H9 (cell line): ENCODE measurements at regions not wholly inside any gene's neighbourhood (a gene's known extent, or its start where the extent isn't known, plus 50 kb on each side); places are given as distances from the start of the nearest gene placed in this dataset.

ENCODE experiments used
- DNase-seq: peaks from one replicate; pipeline ENCODE4 v3.0.0-alpha.2; 2017
- H2AFZ ChIP-seq: one replicate; pipeline ENCODE4 v1.6.1; 2013; ENCODE audit warnings: mild to moderate bottlenecking, low read length, control low read depth, moderate library complexity
- H2AK5ac ChIP-seq: 2 replicates; pipeline ENCODE4 v1.6.1; 2013; ENCODE audit warnings: low read length, control low read depth, mixed read lengths; ENCODE audit not compliant: insufficient read length
- H2BK120ac ChIP-seq: one replicate; pipeline ENCODE4 v1.6.1; 2013; ENCODE audit warnings: low read depth, mild to moderate bottlenecking, low read length, control low read depth, inconsistent platforms; ENCODE audit not compliant: poor library complexity, severe bottlenecking
- H2BK12ac ChIP-seq: 2 replicates; pipeline ENCODE4 v1.6.1; 2013; ENCODE audit warnings: low read length, control low read depth, mixed read lengths, low read depth; ENCODE audit not compliant: insufficient read length
- H2BK15ac ChIP-seq: 2 replicates; pipeline ENCODE4 v1.6.1; 2013; ENCODE audit warnings: low read depth, low read length, control low read depth
- H2BK20ac ChIP-seq: one replicate; pipeline ENCODE4 v1.6.1; 2013; ENCODE audit warnings: low read depth, mild to moderate bottlenecking, low read length, control low read depth, inconsistent platforms; ENCODE audit not compliant: poor library complexity, severe bottlenecking
- H2BK5ac ChIP-seq: 2 replicates; pipeline ENCODE4 v1.6.1; 2013; ENCODE audit warnings: low read length, control low read depth, mixed read lengths; ENCODE audit not compliant: insufficient read length
- H3K14ac ChIP-seq: 2 replicates; pipeline ENCODE4 v1.6.1; 2013; ENCODE audit warnings: low read length, control low read depth; ENCODE audit not compliant: insufficient read depth
- H3K18ac ChIP-seq: 2 replicates; pipeline ENCODE4 v1.6.1; 2013; ENCODE audit warnings: low read depth, mild to moderate bottlenecking, mixed read lengths, low read length, control low read depth; ENCODE audit not compliant: insufficient read length
- H3K23ac ChIP-seq: 2 replicates; pipeline ENCODE4 v1.6.1; 2013; ENCODE audit warnings: low read length, control low read depth, mixed read lengths, low read depth; ENCODE audit not compliant: insufficient read length
- H3K23me2 ChIP-seq: 2 replicates; pipeline ENCODE4 v1.6.1; 2013; ENCODE audit warnings: low read depth, mild to moderate bottlenecking, mixed read lengths, low read length, control low read depth; ENCODE audit not compliant: insufficient read length, poor library complexity, severe bottlenecking
- H3K27ac ChIP-seq: 2 replicates; pipeline ENCODE4 v1.5.1; 2013; ENCODE audit warnings: low read length, control low read depth, mixed read lengths, low read depth; ENCODE audit not compliant: insufficient read length
- H3K27me3 ChIP-seq: 2 replicates; pipeline ENCODE4 v1.6.1; 2013; ENCODE audit warnings: low read length, control low read depth, inconsistent platforms; ENCODE audit not compliant: insufficient read depth
- H3K4ac ChIP-seq: 2 replicates; pipeline ENCODE4 v1.6.1; 2013; ENCODE audit warnings: low read depth, mild to moderate bottlenecking, control low read depth, inconsistent platforms, low read length, moderate library complexity
- H3K4me1 ChIP-seq: 2 replicates; pipeline ENCODE4 v1.6.1; 2013; ENCODE audit warnings: low read length, control low read depth, inconsistent platforms; ENCODE audit not compliant: insufficient read depth
- H3K4me2 ChIP-seq: 2 replicates; pipeline ENCODE4 v1.6.1; 2013; ENCODE audit warnings: low read length, control low read depth, mixed read lengths; ENCODE audit not compliant: insufficient read length, insufficient read depth
- H3K56ac ChIP-seq: 2 replicates; pipeline ENCODE4 v1.6.1; 2013; ENCODE audit warnings: low read depth, mild to moderate bottlenecking, mixed read lengths, low read length, control low read depth; ENCODE audit not compliant: insufficient read length
- H3K79me1 ChIP-seq: 2 replicates; pipeline ENCODE4 v1.6.1; 2013; ENCODE audit warnings: low read depth, mild to moderate bottlenecking, moderate library complexity, low read length, control low read depth, inconsistent platforms; ENCODE audit not compliant: insufficient read depth, poor library complexity, severe bottlenecking
- H3K79me2 ChIP-seq: 2 replicates; pipeline ENCODE4 v1.6.1; 2013; ENCODE audit warnings: low read length, control low read depth, inconsistent platforms; ENCODE audit not compliant: insufficient read depth
- H3K9ac ChIP-seq: 2 replicates; pipeline ENCODE4 v1.6.1; 2013; ENCODE audit warnings: low read length, control low read depth, mixed read lengths; ENCODE audit not compliant: insufficient read length; ENCODE audit errors: extremely low read depth
- H3K9me3 ChIP-seq: one replicate; pipeline ENCODE4 v1.6.1; 2013; ENCODE audit warnings: low read depth, low read length, inconsistent platforms; ENCODE audit not compliant: control insufficient read depth
- H3T11ph ChIP-seq: one replicate; pipeline ENCODE4 v1.6.1; 2013; ENCODE audit warnings: mild to moderate bottlenecking, low read length, control low read depth, inconsistent platforms
- H4K20me1 ChIP-seq: one replicate; pipeline ENCODE4 v1.6.1; 2013; ENCODE audit not compliant: control insufficient read depth, insufficient read length, insufficient read depth
- H4K5ac ChIP-seq: 2 replicates; pipeline ENCODE4 v1.6.1; 2013; ENCODE audit warnings: low read depth, mild to moderate bottlenecking, mixed read lengths, low read length, control low read depth; ENCODE audit not compliant: insufficient read length
- H4K8ac ChIP-seq: replicated peaks from 2 replicates; pipeline ENCODE4 v1.6.1; 2013; ENCODE audit warnings: low read length, control low read depth, mixed read lengths, low read depth; ENCODE audit not compliant: insufficient read length
- H4K91ac ChIP-seq: 2 replicates; pipeline ENCODE4 v1.6.1; 2013; ENCODE audit warnings: low read depth, mild to moderate bottlenecking, moderate library complexity, mixed read lengths, low read length, control low read depth; ENCODE audit not compliant: insufficient read length
- H3K27ac Mint-ChIP-seq, 3 experiments: 2 replicates in 2 of 3; 3 replicates in 1 of 3; pipeline ENCODE4 v1.8.0; 2020 to 2021; ENCODE audit warnings: mixed read lengths in 3 of 3, mild to moderate bottlenecking in 1 of 3, moderate library complexity in 1 of 3
- H3K27me3 Mint-ChIP-seq: 2 replicates; pipeline ENCODE4 v1.8.0; 2021; ENCODE audit warnings: low read depth, mild to moderate bottlenecking, moderate library complexity, mixed read lengths
- H3K36me3 Mint-ChIP-seq, 3 experiments: 2 replicates in 2 of 3; 3 replicates in 1 of 3; pipeline ENCODE4 v1.8.0; 2020 to 2021; ENCODE audit warnings: low read depth in 3 of 3, mixed read lengths in 3 of 3; ENCODE audit not compliant: insufficient read depth in 1 of 3
- H3K4me1 Mint-ChIP-seq, 2 experiments: 2 replicates each; pipeline ENCODE4 v1.8.0; 2020; ENCODE audit warnings: mixed read lengths in 2 of 2
- H3K4me3 Mint-ChIP-seq, 2 experiments: 2 replicates in 1 of 2; 3 replicates in 1 of 2; pipeline ENCODE4 v1.8.0; 2020 to 2021; ENCODE audit warnings: mild to moderate bottlenecking in 2 of 2, mixed read lengths in 2 of 2, moderate library complexity in 1 of 2
- H3K9me3 Mint-ChIP-seq, 2 experiments: 2 replicates in 1 of 2; 3 replicates in 1 of 2; pipeline ENCODE4 v1.8.0; 2020; ENCODE audit warnings: mild to moderate bottlenecking in 2 of 2, mixed read lengths in 2 of 2, moderate library complexity in 1 of 2
- CTCF ChIP-seq: fragments of 200-600 bp; sonication (generic); conservative IDR thresholded peaks from 3 replicates; pipeline ENCODE4 v1.8.0; 2021; ENCODE audit warnings: antibody characterized with exemption, mild to moderate bottlenecking
- WGBS: extraction: QIAGEN DNeasy Blood & Tissue Kit; methylation state at CpG from one replicate; pipeline ENCODE4 v1.1.7; 2013; ENCODE audit warnings: missing lambda C conversion rate, low lambda C conversion rate, mixed read lengths; ENCODE audit not compliant: insufficient read length; ENCODE audit errors: extremely low coverage; 5-methylcytosine and 5-hydroxymethylcytosine counted together

GRCh38 chr4:112007391-112007790, 137.9 kb upstream of the FAM241A start:
- Histone ChIP-seq H3K56ac (no peak overlapping the region), H3K9ac (no peak overlapping the region), H3K18ac (no peak overlapping the region), H2BK5ac (no peak overlapping the region), H2AFZ (no peak overlapping the region), H4K91ac (no peak overlapping the region), H2BK20ac (no peak overlapping the region), H4K5ac (no peak overlapping the region), H3T11ph (no peak overlapping the region), H3K27ac (no peak overlapping the region), H3K9me3 (no peaks in the 10 kb centered on the region), H2BK120ac (no peak overlapping the region), H2AK5ac (no peak overlapping the region), H3K4me1 (no peaks in the 10 kb centered on the region), H4K8ac (no peak overlapping the region), H3K79me1 (no peaks in the 10 kb centered on the region), H2BK15ac (no peak overlapping the region), H3K23me2 (no peaks in the 10 kb centered on the region), H3K14ac (no peak overlapping the region), H3K23ac (no peak overlapping the region), H3K4me2 (no peak overlapping the region), H3K27me3 (no peaks in the 10 kb centered on the region), H3K79me2 (no peaks in the 10 kb centered on the region), H2BK12ac (no peak overlapping the region), H4K20me1 (no peaks in the 10 kb centered on the region), H3K4ac (no peak overlapping the region)
- Mint-ChIP-seq H3K27ac (no peak overlapping the region), H3K27me3 (no peaks in the 10 kb centered on the region), H3K9me3 (no peaks in the 10 kb centered on the region), H3K4me3 (no peak overlapping the region), H3K36me3 (no peaks in the 10 kb centered on the region), H3K4me1 (peaks cover 2 to 9% of the 10 kb centered on the region in 2 experiments)
- WGBS = no CpG with 5 or more reads among the region's 2 CpGs
- DNase-seq = no peak
- TF ChIP-seq CTCF = no peak
